ENCODE measurements at regions not wholly inside any gene's neighbourhood (a gene's known extent, or its start where the extent isn't known, plus 50 kb on each side); places are given as distances from the start of the nearest gene placed in this dataset.

- TF ChIP-seq, protein P1, sequence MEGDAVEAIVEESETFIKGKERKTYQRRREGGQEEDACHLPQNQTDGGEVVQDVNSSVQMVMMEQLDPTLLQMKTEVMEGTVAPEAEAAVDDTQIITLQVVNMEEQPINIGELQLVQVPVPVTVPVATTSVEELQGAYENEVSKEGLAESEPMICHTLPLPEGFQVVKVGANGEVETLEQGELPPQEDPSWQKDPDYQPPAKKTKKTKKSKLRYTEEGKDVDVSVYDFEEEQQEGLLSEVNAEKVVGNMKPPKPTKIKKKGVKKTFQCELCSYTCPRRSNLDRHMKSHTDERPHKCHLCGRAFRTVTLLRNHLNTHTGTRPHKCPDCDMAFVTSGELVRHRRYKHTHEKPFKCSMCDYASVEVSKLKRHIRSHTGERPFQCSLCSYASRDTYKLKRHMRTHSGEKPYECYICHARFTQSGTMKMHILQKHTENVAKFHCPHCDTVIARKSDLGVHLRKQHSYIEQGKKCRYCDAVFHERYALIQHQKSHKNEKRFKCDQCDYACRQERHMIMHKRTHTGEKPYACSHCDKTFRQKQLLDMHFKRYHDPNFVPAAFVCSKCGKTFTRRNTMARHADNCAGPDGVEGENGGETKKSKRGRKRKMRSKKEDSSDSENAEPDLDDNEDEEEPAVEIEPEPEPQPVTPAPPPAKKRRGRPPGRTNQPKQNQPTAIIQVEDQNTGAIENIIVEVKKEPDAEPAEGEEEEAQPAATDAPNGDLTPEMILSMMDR (IDR thresholded peaks at IDR 0.05; ENCODE audit: borderline replicate concordance, control extremely low read depth, extremely low read depth, insufficient read depth, missing control alignments): no peak
- in situ Hi-C loops (cut with MboI; ENCODE audit: low sequenced_read_pairs, unreplicated experiment): no loop called here
Observed at GRCh38 chr16:76816475-76816874, 374.5 kb upstream of the MON1B start.

DNA sequence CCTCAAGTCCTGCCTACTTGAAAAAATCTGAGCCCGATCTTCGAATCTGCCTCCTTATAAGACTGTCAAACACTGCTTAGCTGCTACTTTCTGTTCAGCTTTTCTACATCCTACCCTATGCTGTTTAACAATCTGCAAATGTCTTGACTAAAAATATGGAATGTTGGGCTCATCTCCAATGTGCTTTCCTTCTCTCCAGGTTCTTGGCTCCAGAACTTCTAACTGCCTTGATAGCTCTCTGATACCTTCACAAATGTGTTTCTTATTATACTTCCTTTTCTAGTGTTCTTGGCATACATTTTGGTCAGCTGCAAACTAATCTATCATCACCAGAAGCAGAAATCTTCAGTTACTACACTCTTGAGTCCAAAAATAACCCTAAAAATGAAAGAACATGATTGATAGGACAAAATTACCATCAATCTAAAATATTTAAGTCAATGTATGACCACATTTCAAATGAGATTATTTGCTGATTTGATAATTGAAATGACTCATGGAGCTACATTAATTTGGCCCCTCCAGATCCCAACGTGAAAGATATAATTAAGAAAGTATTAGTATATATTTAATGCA lies 372.3 kb upstream of the MON1B start:
- in situ Hi-C loops (cut with MboI; ENCODE audit: low sequenced_read_pairs, unreplicated experiment): no loop called here
- TF ChIP-seq, protein P1 (IDR thresholded peaks at IDR 0.05; ENCODE audit: borderline replicate concordance, control extremely low read depth, extremely low read depth, insufficient read depth, missing control alignments): no peak
- DNase-seq (ENCODE audit: low spot score): no peak

More at GRCh38 chr16:76816475-76816874, 374.5 kb upstream of the MON1B start:
- DNase-seq (ENCODE audit: low spot score): no peak

DNA sequence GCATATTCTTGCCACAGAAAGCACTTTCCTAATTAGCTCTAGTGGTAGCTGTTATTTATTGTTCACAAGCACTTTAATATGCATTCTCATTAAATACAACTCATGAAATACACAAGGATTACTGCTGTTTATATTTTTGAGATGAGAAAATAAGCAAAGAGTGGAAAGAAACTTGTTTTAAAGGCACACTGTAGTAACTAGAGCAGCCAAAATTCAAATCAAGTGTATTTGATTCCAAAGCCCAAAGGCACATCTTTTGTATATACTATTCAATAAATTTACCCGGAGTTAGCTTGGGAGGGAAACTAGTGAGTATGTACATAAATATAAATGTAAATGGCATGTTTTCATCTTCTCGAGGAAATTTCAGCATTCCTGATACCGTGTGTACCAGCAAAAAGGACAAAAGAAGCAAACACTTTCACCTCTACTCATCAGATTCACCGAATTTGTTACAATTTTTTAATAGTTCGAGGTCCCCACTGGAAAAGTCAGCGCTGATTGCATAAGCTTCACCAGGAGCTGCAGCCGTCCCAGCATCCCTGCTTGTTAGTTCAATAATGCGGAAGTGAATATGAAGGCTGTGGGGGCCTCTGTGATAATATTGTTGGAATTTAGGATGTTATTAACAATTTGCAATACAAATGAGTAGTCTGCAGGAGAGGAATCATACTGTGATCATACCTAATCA lies 371.6 kb upstream of the MON1B start:
- DNase-seq (ENCODE audit: low spot score): no peak

GRCh38 chr16:76824221-76824620 lies 366.8 kb upstream of the MON1B start:
- in situ Hi-C loops (cut with MboI; ENCODE audit: low sequenced_read_pairs, unreplicated experiment): no loop called here
- TF ChIP-seq, protein P1 (IDR thresholded peaks at IDR 0.05; ENCODE audit: borderline replicate concordance, control extremely low read depth, extremely low read depth, insufficient read depth, missing control alignments): no peak
- DNase-seq (ENCODE audit: low spot score): no peak

More for the DNA sequence above, 371.6 kb upstream of the MON1B start:
- TF ChIP-seq, protein P1 (IDR thresholded peaks at IDR 0.05; ENCODE audit: borderline replicate concordance, control extremely low read depth, extremely low read depth, insufficient read depth, missing control alignments): no peak
- in situ Hi-C loops (cut with MboI; ENCODE audit: low sequenced_read_pairs, unreplicated experiment): no loop called here

DNA sequence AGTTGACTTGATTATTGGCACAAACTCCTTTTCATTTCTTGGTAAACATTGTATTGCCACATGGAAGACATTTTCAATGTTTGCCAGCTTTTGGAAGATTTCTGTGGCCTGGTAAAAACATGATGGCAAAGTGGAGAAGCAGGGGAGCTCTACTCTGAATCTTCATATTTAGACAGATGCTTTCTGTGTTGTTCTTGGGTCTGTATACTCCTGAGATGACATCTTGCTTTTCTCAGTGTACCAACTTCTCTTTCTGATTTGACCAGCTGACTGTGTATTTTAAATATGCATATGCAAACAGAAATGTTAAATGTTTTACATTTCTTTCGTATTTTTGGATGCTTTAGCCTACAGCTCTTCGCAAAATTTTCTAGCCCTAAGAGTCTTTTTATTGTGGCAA lies 366.2 kb upstream of the MON1B start:
- in situ Hi-C loops (cut with MboI; ENCODE audit: low sequenced_read_pairs, unreplicated experiment): no loop called here
- TF ChIP-seq, protein P1 (IDR thresholded peaks at IDR 0.05; ENCODE audit: borderline replicate concordance, control extremely low read depth, extremely low read depth, insufficient read depth, missing control alignments): no peak
- no peak for DNase-seq (ENCODE audit: low spot score)

- TF ChIP-seq, protein P1 (IDR thresholded peaks at IDR 0.05; ENCODE audit: borderline replicate concordance, control extremely low read depth, extremely low read depth, insufficient read depth, missing control alignments): no peak
- in situ Hi-C loops (cut with MboI; ENCODE audit: low sequenced_read_pairs, unreplicated experiment): no loop called here
- DNase-seq (ENCODE audit: low spot score): no peak
Observed at GRCh38 chr16:76835339-76835738, 355.7 kb upstream of the MON1B start.

Data from GM13976 (cell line).